ENCODE measurements at regions not wholly inside any gene's neighbourhood (a gene's known extent, or its start where the extent isn't known, plus 50 kb on each side); places are given as distances from the start of the nearest gene placed in this dataset.

- TF ChIP-seq CTCF (conservative IDR thresholded peaks at IDR 0.05) = no peak
- Mint-ChIP-seq H3K9me3 (no peaks in the 10 kb centered on the region), H3K4me1 (peaks cover 29% of the 10 kb centered on the region), H3K27me3 (ENCODE audit: insufficient read depth) (peaks cover 24% of the 10 kb centered on the region), H3K4me3 (no peak overlapping the region), H3K36me3 (ENCODE audit: low read depth) (no peaks in the 10 kb centered on the region), H3K27ac (no peak overlapping the region)
- Histone ChIP-seq H3K27me3 (ENCODE audit: control insufficient read depth, insufficient read depth, low read length, poor library complexity, severe bottlenecking) (peaks cover 4% of the 10 kb centered on the region), H3K9me3 (ENCODE audit: control insufficient read depth, low read length) (no peaks in the 10 kb centered on the region), H3K27ac (ENCODE audit: low read depth, low read length) (no peak overlapping the region), H3K36me3 (ENCODE audit: control insufficient read depth, insufficient read depth, low read length) (no peaks in the 10 kb centered on the region), H3K4me1 (ENCODE audit: control insufficient read depth, insufficient read depth, low read length) (peaks cover 5% of the 10 kb centered on the region), H3K9ac (ENCODE audit: extremely low read depth, low read length, poor library complexity, severe bottlenecking) (no peak overlapping the region), H3K4me3 (ENCODE audit: low read length) (peak overlapping the region; percentile 44)
- no peak for DNase-seq
- 67 to 75% methylated on average over 1 to 2 of the region's 2 CpGs for WGBS, 2 experiments (ENCODE audit: insufficient coverage in 1 of 2, insufficient read length in 1 of 2)
Measured at GRCh38 chr14:39673270-39673711, 241.1 kb upstream of the FBXO33 start.

DNA sequence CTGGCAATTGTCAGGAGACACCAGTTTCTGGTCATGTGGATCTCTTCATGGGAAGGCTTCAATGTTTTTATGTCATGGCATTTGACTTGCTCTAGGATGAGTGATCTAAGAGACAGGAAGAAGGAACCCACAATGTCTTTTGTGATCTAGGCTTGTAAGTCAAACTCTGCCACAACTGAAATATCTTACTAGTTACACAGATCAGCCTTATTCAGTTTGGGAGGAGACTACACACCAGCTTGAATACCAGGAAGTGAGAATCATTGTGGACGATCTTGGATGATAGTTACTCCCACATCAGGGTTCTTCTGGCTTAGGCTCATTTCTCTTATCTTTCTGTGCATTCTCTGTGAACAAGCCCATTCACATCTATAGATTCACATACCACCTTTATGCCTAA is 236.2 kb upstream of the FBXO33 start:
- Histone ChIP-seq H3K4me3 (ENCODE audit: low read length) (no peak overlapping the region), H3K9ac (ENCODE audit: extremely low read depth, low read length, poor library complexity, severe bottlenecking) (no peak overlapping the region), H3K36me3 (ENCODE audit: control insufficient read depth, insufficient read depth, low read length) (no peaks in the 10 kb centered on the region), H3K27me3 (ENCODE audit: control insufficient read depth, insufficient read depth, low read length, poor library complexity, severe bottlenecking) (no peaks in the 10 kb centered on the region), H3K9me3 (ENCODE audit: control insufficient read depth, low read length) (no peaks in the 10 kb centered on the region), H3K4me1 (ENCODE audit: control insufficient read depth, insufficient read depth, low read length) (peaks cover 8% of the 10 kb centered on the region), H3K27ac (ENCODE audit: low read depth, low read length) (no peak overlapping the region)
- no peak overlapping the region for H3K4me3 Mint-ChIP-seq
- TF ChIP-seq CTCF (conservative IDR thresholded peaks at IDR 0.05) = no peak
- H3K27me3 Mint-ChIP-seq (ENCODE audit: insufficient read depth) = no peaks in the 10 kb centered on the region
- no peaks in the 10 kb centered on the region for H3K9me3 Mint-ChIP-seq
- no peak overlapping the region for H3K27ac Mint-ChIP-seq
- H3K36me3 Mint-ChIP-seq (ENCODE audit: low read depth) = no peaks in the 10 kb centered on the region
- 73 to 80% methylated on average over 1 of the region's 1 CpG for whole genome bisulfite sequencing, 2 experiments (ENCODE audit: insufficient coverage in 1 of 2, insufficient read length in 1 of 2)
- no peak for DNase-seq
- peaks cover 16% of the 10 kb centered on the region for H3K4me1 Mint-ChIP-seq

GRCh38 chr14:39666386-39666785 is 234.2 kb upstream of the FBXO33 start:
- H3K4me3 ChIP-seq (ENCODE audit: low read length) = no peak overlapping the region
- H3K9me3 Mint-ChIP-seq = no peaks in the 10 kb centered on the region
- H3K27ac Mint-ChIP-seq = no peak overlapping the region
- no peak overlapping the region for H3K4me3 Mint-ChIP-seq
- no peaks in the 10 kb centered on the region for H3K9me3 ChIP-seq (ENCODE audit: control insufficient read depth, low read length)
- DNase-seq = no peak
- H3K27me3 ChIP-seq (ENCODE audit: control insufficient read depth, insufficient read depth, low read length, poor library complexity, severe bottlenecking) = no peaks in the 10 kb centered on the region
- peaks cover 4% of the 10 kb centered on the region for H3K4me1 ChIP-seq (ENCODE audit: control insufficient read depth, insufficient read depth, low read length)
- H3K36me3 ChIP-seq (ENCODE audit: control insufficient read depth, insufficient read depth, low read length) = no peaks in the 10 kb centered on the region
- H3K36me3 Mint-ChIP-seq (ENCODE audit: low read depth) = no peaks in the 10 kb centered on the region
- no peak overlapping the region for H3K9ac ChIP-seq (ENCODE audit: extremely low read depth, low read length, poor library complexity, severe bottlenecking)
- H3K27ac ChIP-seq (ENCODE audit: low read depth, low read length) = no peak overlapping the region
- peaks cover 3% of the 10 kb centered on the region for H3K4me1 Mint-ChIP-seq
- TF ChIP-seq CTCF (conservative IDR thresholded peaks at IDR 0.05) = no peak
- no peaks in the 10 kb centered on the region for H3K27me3 Mint-ChIP-seq (ENCODE audit: insufficient read depth)
